Motor neuron (in vitro differentiated cells): ENCODE measurements at regions not wholly inside any gene's neighbourhood (a gene's known extent, or its start where the extent isn't known, plus 50 kb on each side); places are given as distances from the start of the nearest gene placed in this dataset.
"Not testable (repeated sequence)": the region's sequence is repeated elsewhere in the genome, so short reads cannot be mapped to it uniquely, and the experiment has no call there.

Source experiments
- ATAC-seq, 8 experiments: fragments of 200-7000 bp; cut with Tn5 transposase; replicated peaks in 6 of 8; 2 replicates each; pipeline ENCODE4 v1.8.0; 2021; ENCODE audit warnings: mild to moderate bottlenecking in 8 of 8, moderate library complexity in 8 of 8
- H3K27ac ChIP-seq, 2 donors: fragments of 250-450 bp; sonication (Bioruptor Pico); 2 replicates each; pipeline ENCODE4 v1.9.0; 2021; ENCODE audit warnings: antibody characterized with exemption in 2 of 2, mild to moderate bottlenecking in 2 of 2, moderate library complexity in 1 of 2
- H3K4me1 ChIP-seq, 2 donors: fragments of 250-450 bp; sonication (Bioruptor Pico); replicated peaks in 1 of 2; 2 replicates each; pipeline ENCODE4 v1.6.1; 2021; ENCODE audit warnings: antibody characterized with exemption in 2 of 2, mild to moderate bottlenecking in 2 of 2, moderate library complexity in 1 of 2
- H3K4me3 ChIP-seq, 5 donors: fragments of 250-450 bp; sonication (Bioruptor Pico); 2 replicates each; pipeline ENCODE4 v1.9.0; 2021; ENCODE audit warnings: antibody characterized with exemption in 5 of 5, mild to moderate bottlenecking in 5 of 5, moderate library complexity in 4 of 5
- WGBS, 10 experiments: fragments of 450-650 bp; shearing (Covaris generic); methylation state at CpG; one replicate each; pipeline ENCODE4 v1.0.0; 2022; 5-methylcytosine and 5-hydroxymethylcytosine counted together
- in situ Hi-C, 9 experiments: fragments of 400-800 bp; cut with MboI; loops; one replicate each; pipeline ENCODE4 v1.15.0; 2021; ENCODE audit warnings: low sequenced_read_pairs in 9 of 9, low pct_unique_long_range_greater_than_20kb in 2 of 9; ENCODE audit not compliant: unreplicated experiment in 9 of 9

- ATAC-seq: no peak
Measured at GRCh38 chr5:129241755-129242154, 147.2 kb downstream of the ISOC1 start.

GRCh38 chr5:129243039-129243438, 148.5 kb downstream of the ISOC1 start:
- no peak overlapping the region for H3K27ac ChIP-seq
- ATAC-seq: peak in 3 of 8 experiments; percentile 40 to 60 (median 58)
- peaks cover 0 to 26% of the 10 kb centered on the region in 2 donors for H3K4me1 ChIP-seq
- in situ Hi-C loops: no loop called here
- no peak overlapping the region for H3K4me3 ChIP-seq
- 0 to 100% (median 40%) methylated on average over 1 of the region's 1 CpG; no CpG with 5 or more reads in 3 of the 10 experiments for WGBS, 10 experiments

More at GRCh38 chr5:129241755-129242154, 147.2 kb downstream of the ISOC1 start:
- in situ Hi-C loops: no loop called here
- Histone ChIP-seq H3K4me3 (no peak overlapping the region), H3K27ac (no peak overlapping the region), H3K4me1 (peaks cover 0 to 26% of the 10 kb centered on the region in 2 donors)
- WGBS, 10 experiments: 0 to 100% (median 66%) methylated on average over 1 to 2 of the region's 2 CpGs

- no peak for ATAC-seq
- in situ Hi-C loops: no loop called here
- no peak overlapping the region for H3K27ac ChIP-seq
- H3K4me1 ChIP-seq: peaks cover 0 to 26% of the 10 kb centered on the region in 2 donors
- 25 to 100% (median 58%) methylated on average over 1 of the region's 1 CpG; no CpG with 5 or more reads in 4 of the 10 experiments for WGBS, 10 experiments
- H3K4me3 ChIP-seq: no peak overlapping the region
Measured at GRCh38 chr5:129244478-129244877, 149.9 kb downstream of the ISOC1 start.

- in situ Hi-C loops: no loop called here
- Histone ChIP-seq H3K4me1 (peaks cover 0 to 26% of the 10 kb centered on the region in 2 donors), H3K27ac (no peak overlapping the region), H3K4me3 (no peak overlapping the region)
- no peak for ATAC-seq
Measured at GRCh38 chr5:129245489-129245888, 150.9 kb downstream of the ISOC1 start.

GRCh38 chr5:129246088-129246487, 151.5 kb downstream of the ISOC1 start:
- Histone ChIP-seq H3K27ac (no peak overlapping the region), H3K4me1 (peaks cover 0 to 25% of the 10 kb centered on the region in 2 donors), H3K4me3 (no peak overlapping the region)
- 7 to 100% (median 57%) methylated on average over 1 to 3 of the region's 3 CpGs for WGBS, 10 experiments
- no peak for ATAC-seq
- in situ Hi-C loops: no loop called here

- Histone ChIP-seq H3K4me3 (no peak overlapping the region), H3K27ac (no peak overlapping the region), H3K4me1 (no peaks in the 10 kb centered on the region)
- in situ Hi-C loops: no loop called here
- WGBS, 10 experiments: 8 to 88% (median 77%) methylated on average over 6 to 9 of the region's 9 CpGs
- no peak for ATAC-seq
Measured at GRCh38 chr5:129249886-129250285, 155.3 kb downstream of the ISOC1 start.

- peak in 3 of 8 experiments; percentile 57 to 61 (median 59) for ATAC-seq
- Histone ChIP-seq H3K4me1 (no peaks in the 10 kb centered on the region), H3K27ac (no peak overlapping the region), H3K4me3 (no peak overlapping the region)
- WGBS, 10 experiments: 0 to 100% (median 60%) methylated on average over 1 to 2 of the region's 2 CpGs; no CpG with 5 or more reads in 1 of the 10 experiments
- in situ Hi-C loops: no loop called here
Measured at GRCh38 chr5:129271308-129271707, 176.8 kb downstream of the ISOC1 start.

GRCh38 chr5:129284010-129284409, 176.1 kb upstream of the ADAMTS19 start:
- Histone ChIP-seq H3K27ac (no peak overlapping the region), H3K4me3 (no peak overlapping the region), H3K4me1 (no peaks in the 10 kb centered on the region)
- no peak for ATAC-seq
- WGBS, 10 experiments: 44 to 100% (median 98%) methylated on average over 1 to 2 of the region's 2 CpGs
- in situ Hi-C loops: no loop called here

- ATAC-seq, H3K4me1 ChIP-seq, in situ Hi-C loops, H3K4me3 ChIP-seq, H3K27ac ChIP-seq: not testable (repeated sequence)
- WGBS, 10 experiments: 11 to 100% (median 87%) methylated on average over 1 to 5 of the region's 5 CpGs; no CpG with 5 or more reads in 1 of the 10 experiments
Measured at GRCh38 chr5:129294216-129294615, 165.9 kb upstream of the ADAMTS19 start.

GRCh38 chr5:129306725-129307124, 153.4 kb upstream of the ADAMTS19 start:
- WGBS, 10 experiments: 90 to 100% (median 100%) methylated on average over 1 to 2 of the region's 6 CpGs; no CpG with 5 or more reads in 7 of the 10 experiments
- in situ Hi-C loops: no loop called here
- Histone ChIP-seq H3K4me1 (no peaks in the 10 kb centered on the region), H3K4me3 (no peak overlapping the region), H3K27ac (no peak overlapping the region)
- ATAC-seq: no peak

- ATAC-seq: no peak
- H3K4me3 ChIP-seq: no peak overlapping the region
- H3K4me1 ChIP-seq: no peaks in the 10 kb centered on the region
- 86 to 100% methylated on average over 1 to 2 of the region's 3 CpGs; no CpG with 5 or more reads in 8 of the 10 experiments for WGBS, 10 experiments
- no peak overlapping the region for H3K27ac ChIP-seq
- in situ Hi-C loops: no loop called here
Measured at GRCh38 chr5:129322968-129323367, 137.1 kb upstream of the ADAMTS19 start.

- H3K4me1 ChIP-seq: no peaks in the 10 kb centered on the region
- in situ Hi-C loops: no loop called here
- no peak overlapping the region for H3K4me3 ChIP-seq
- no peak for ATAC-seq
- WGBS, 10 experiments: 0 to 100% (median 70%) methylated on average over 1 of the region's 1 CpG
- H3K27ac ChIP-seq: no peak overlapping the region
Measured at GRCh38 chr5:129341306-129341705, 118.8 kb upstream of the ADAMTS19 start.

- in situ Hi-C loops: no loop called here
- Histone ChIP-seq H3K4me1 (no peaks in the 10 kb centered on the region), H3K4me3 (no peak overlapping the region), H3K27ac (no peak overlapping the region)
- no peak for ATAC-seq
Measured at GRCh38 chr5:129342796-129343195, 117.3 kb upstream of the ADAMTS19 start.

- Histone ChIP-seq H3K4me3 (no peak overlapping the region), H3K27ac (no peak overlapping the region), H3K4me1 (no peaks in the 10 kb centered on the region)
- ATAC-seq: no peak
- 47 to 100% (median 79%) methylated on average over 1 to 3 of the region's 4 CpGs; no CpG with 5 or more reads in 1 of the 10 experiments for WGBS, 10 experiments
- in situ Hi-C loops: no loop called here
Measured at GRCh38 chr5:129345213-129345924, 114.7 kb upstream of the ADAMTS19 start.
